ENCODE measurements at regions not wholly inside any gene's neighbourhood (a gene's known extent, or its start where the extent isn't known, plus 50 kb on each side); places are given as distances from the start of the nearest gene placed in this dataset.

DNA sequence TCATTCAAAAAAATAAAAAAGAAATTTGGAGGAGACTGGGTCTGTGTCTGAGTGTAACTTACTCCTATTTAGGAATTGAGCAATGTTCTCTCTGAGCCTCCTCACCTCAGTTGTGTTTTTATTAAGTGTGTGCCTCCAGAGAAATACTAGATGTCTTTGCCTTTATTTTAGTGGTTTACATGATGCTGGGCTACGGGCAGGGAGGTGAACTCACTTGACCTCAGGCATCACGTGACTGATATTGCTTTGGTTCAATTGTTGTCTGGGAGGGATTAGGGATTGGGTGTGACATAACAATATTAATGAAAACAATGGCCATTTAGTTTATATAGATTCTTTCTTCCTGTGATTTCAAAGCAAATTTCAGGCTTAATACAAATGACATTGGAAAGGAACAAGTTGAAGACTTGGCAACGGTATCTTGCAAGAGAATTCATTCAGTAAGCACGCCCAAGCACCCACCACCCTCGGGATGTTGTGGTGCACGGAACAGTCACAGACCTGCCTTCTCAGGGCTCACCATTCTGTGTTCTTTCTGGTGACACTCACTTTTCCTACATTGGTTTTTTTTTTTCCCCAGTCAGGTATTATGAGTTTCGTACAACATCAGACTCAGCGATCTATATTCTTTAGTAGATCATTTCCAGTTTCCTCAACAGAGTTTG is 77.5 kb downstream of the BMP4 start:
- no peak overlapping the region for H3K4me3 ChIP-seq (ENCODE audit: low read depth, low read length)
- TF ChIP-seq, protein P1, sequence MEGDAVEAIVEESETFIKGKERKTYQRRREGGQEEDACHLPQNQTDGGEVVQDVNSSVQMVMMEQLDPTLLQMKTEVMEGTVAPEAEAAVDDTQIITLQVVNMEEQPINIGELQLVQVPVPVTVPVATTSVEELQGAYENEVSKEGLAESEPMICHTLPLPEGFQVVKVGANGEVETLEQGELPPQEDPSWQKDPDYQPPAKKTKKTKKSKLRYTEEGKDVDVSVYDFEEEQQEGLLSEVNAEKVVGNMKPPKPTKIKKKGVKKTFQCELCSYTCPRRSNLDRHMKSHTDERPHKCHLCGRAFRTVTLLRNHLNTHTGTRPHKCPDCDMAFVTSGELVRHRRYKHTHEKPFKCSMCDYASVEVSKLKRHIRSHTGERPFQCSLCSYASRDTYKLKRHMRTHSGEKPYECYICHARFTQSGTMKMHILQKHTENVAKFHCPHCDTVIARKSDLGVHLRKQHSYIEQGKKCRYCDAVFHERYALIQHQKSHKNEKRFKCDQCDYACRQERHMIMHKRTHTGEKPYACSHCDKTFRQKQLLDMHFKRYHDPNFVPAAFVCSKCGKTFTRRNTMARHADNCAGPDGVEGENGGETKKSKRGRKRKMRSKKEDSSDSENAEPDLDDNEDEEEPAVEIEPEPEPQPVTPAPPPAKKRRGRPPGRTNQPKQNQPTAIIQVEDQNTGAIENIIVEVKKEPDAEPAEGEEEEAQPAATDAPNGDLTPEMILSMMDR (conservative IDR thresholded peaks at IDR 0.05; ENCODE audit: low read depth, low read length) = no peak
- no peak for DNase-seq (ENCODE audit: low read depth)

DNA sequence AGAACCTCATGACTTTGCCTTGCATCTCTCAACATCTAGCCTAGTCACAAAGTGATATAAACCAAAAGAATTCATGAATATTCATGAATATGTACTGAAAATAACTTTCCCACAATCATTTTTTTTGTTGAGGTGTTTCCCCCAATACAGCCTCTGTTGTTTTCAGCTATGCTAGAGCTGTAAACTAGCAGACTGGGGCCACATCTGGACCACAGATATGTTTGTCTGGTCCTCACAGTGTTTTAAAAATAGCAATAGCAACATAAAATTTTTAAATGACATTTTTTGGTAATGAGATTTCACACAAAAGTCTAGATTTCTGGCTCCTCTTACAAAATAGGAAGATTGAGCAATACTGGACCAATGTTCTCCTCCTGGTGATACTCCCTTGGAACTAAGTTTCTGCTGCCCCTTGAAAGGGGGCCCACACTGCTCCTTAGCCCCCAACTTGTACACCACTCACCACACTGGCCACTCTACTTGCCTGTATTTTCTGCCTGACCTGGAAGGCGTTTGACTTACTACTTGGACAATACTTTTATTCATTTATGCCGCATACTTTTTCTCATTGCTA is 81.2 kb downstream of the BMP4 start:
- H3K4me3 ChIP-seq (ENCODE audit: low read depth, low read length) = no peak overlapping the region
- no peak for DNase-seq (ENCODE audit: low read depth)
- TF ChIP-seq, protein P1 (conservative IDR thresholded peaks at IDR 0.05; ENCODE audit: low read depth, low read length) = no peak

DNA sequence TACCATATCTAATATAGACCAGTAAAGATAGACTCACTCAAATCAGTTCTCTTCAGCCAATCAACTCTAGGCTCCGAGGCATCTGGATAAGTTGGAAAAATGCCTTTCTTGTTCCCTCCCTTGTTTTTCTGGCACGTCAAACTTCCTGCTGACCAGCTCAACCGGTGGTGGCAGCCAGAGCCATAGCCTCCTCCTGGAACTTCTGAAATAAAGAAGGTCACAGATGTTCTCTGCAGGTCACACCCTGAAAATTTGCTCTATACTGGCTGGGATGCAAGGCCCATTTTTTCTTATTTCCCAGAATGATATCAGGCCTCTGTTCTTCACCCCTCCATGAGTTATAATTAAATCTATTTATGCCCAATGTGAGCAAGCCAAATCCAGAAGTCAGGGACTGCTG is 81.9 kb downstream of the BMP4 start:
- TF ChIP-seq, protein P1 (conservative IDR thresholded peaks at IDR 0.05; ENCODE audit: low read depth, low read length) = no peak
- no peak for DNase-seq (ENCODE audit: low read depth)
- no peak overlapping the region for H3K4me3 ChIP-seq (ENCODE audit: low read depth, low read length)

DNA sequence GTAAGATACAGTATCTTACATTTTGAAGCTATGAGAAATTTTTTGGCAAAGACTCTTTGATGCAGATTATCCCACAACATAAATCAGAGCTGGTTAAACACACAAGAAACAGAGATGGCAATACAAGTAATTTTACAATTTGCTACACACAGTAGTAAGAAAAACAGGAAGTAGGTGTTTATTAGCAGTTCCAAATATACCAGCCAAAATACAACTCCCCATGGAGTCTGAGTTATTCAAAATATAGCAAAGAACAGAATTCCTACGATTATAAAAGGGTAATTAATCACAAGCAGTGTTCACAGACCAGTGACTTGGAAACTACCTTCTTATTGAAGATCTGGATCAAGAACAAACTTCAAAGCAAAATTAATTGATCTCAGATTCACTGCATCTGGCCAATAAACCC is 83.9 kb downstream of the BMP4 start:
- DNase-seq (ENCODE audit: low read depth) = no peak
- no peak overlapping the region for H3K4me3 ChIP-seq (ENCODE audit: low read depth, low read length)
- TF ChIP-seq, protein P1 (conservative IDR thresholded peaks at IDR 0.05; ENCODE audit: low read depth, low read length) = no peak

DNA sequence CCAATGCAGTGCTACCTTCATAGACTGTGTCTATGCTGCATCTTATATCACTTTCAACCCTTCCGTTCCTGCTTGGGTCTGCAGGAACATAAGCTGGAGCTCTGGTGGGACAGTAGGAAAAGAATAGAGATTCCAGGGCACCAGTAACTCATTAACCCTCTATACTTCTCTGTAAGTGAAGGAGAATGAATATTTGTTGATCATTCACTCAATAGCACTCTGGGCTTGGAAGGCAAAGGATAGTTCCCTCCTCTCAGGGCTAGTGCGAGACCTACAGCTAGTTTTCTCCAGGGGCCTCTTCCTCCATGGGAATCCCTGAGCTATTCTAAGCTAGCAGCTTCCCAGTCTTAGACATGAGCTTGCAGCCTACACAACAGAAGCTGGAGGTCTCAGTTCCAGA is 84.7 kb downstream of the BMP4 start:
- no peak for DNase-seq (ENCODE audit: low read depth)
- TF ChIP-seq, protein P1 (conservative IDR thresholded peaks at IDR 0.05; ENCODE audit: low read depth, low read length) = no peak
- H3K4me3 ChIP-seq (ENCODE audit: low read depth, low read length) = no peak overlapping the region

DNA sequence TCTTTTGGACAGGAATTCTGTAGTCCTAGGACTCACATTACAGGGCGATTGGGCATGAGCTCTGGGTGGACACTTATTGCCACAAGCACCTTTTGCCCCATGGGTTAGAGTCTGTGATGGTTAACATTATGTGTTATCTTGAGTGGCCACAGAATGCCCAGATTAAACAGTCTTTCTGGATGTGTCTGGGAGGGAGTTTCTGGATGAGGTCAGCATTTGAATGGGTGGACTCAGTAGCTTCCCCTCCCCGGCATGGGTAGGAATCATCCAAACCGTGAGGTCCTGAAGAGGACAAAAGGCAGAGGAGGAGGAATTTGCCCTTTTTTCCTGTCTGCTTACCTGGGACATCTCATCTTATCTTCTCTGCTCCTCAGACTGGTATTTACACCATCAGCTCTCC is 85.6 kb downstream of the BMP4 start:
- no peak overlapping the region for H3K4me3 ChIP-seq (ENCODE audit: low read depth, low read length)
- no peak for DNase-seq (ENCODE audit: low read depth)
- TF ChIP-seq, protein P1 (conservative IDR thresholded peaks at IDR 0.05; ENCODE audit: low read depth, low read length) = no peak

DNA sequence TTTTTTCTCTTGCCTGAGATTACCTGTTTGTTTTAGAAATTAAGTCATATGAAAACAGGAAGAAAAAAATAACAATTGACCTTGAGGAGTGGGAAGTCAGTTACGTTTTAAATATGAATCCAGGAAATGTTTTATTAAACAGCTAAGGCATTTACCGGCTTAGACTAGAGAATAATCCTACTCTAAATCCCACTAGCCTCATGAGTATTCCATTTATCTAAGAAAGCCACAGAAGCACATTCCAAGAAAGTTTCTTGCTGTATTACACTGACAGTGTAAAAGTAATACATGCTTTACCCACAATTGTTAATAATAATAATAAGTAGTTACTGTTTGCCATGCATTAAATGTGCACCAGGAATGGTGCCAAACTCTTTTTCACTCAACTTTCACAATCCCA is 90.9 kb downstream of the BMP4 start:
- H3K4me3 ChIP-seq (ENCODE audit: low read depth, low read length) = no peak overlapping the region
- TF ChIP-seq, protein P1 (conservative IDR thresholded peaks at IDR 0.05; ENCODE audit: low read depth, low read length) = no peak
- DNase-seq (ENCODE audit: low read depth) = no peak

Measured in choroid plexus epithelial cell (primary cell).